HepG2 (cell line): ENCODE measurements at regions not wholly inside any gene's neighbourhood (a gene's known extent, or its start where the extent isn't known, plus 50 kb on each side); places are given as distances from the start of the nearest gene placed in this dataset.

Experiments
- ELF4 ChIP-seq: sonication (generic); formaldehyde crosslinking; IDR thresholded peaks from 2 replicates; pipeline ENCODE4 v1.5.0; 2020; ENCODE audit warnings: missing genetic modification reagents, mild to moderate bottlenecking, moderate library complexity, borderline replicate concordance
- ZNF160 ChIP-seq: sonication (generic); formaldehyde crosslinking; IDR thresholded peaks from 2 replicates; pipeline ENCODE4 v1.8.0; 2022; ENCODE audit warnings: mild to moderate bottlenecking, inconsistent platforms, missing genetic modification reagents
- TF ChIP-seq, protein P1 (sequence below): sonication (generic); formaldehyde crosslinking; conservative IDR thresholded peaks from 2 replicates; pipeline ENCODE4 v1.4.0; 2020; ENCODE audit warnings: missing genetic modification reagents

DNA sequence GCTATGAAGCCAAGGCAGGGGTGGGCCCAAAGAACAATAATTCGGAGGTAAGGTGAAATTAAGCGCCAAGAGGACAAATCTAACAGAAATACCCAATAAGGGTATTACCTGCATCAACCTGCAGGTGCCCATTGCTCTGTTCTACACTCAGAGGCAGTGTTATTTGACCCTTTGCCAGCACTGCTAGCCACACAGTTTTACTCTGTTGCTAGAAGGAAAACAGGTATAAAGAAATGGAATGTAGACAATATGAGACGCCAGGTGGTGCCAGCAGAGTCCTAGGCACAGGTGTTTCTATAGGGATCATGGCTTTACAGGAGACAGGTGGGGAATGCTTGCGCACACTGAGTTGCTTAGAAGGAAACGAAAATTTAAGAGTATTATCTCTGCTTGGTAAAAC, 201.3 kb downstream of the HTR1A start:
- TF ChIP-seq ZNF160 (CRISPR knock-in tag) (no peak), ELF4 (CRISPR knock-in tag) (no peak)
- TF ChIP-seq, protein P1, sequence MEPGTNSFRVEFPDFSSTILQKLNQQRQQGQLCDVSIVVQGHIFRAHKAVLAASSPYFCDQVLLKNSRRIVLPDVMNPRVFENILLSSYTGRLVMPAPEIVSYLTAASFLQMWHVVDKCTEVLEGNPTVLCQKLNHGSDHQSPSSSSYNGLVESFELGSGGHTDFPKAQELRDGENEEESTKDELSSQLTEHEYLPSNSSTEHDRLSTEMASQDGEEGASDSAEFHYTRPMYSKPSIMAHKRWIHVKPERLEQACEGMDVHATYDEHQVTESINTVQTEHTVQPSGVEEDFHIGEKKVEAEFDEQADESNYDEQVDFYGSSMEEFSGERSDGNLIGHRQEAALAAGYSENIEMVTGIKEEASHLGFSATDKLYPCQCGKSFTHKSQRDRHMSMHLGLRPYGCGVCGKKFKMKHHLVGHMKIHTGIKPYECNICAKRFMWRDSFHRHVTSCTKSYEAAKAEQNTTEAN (CRISPR knock-in tag) = no peak
